ENCODE measurements at regions not wholly inside any gene's neighbourhood (a gene's known extent, or its start where the extent isn't known, plus 50 kb on each side); places are given as distances from the start of the nearest gene placed in this dataset.

DNA sequence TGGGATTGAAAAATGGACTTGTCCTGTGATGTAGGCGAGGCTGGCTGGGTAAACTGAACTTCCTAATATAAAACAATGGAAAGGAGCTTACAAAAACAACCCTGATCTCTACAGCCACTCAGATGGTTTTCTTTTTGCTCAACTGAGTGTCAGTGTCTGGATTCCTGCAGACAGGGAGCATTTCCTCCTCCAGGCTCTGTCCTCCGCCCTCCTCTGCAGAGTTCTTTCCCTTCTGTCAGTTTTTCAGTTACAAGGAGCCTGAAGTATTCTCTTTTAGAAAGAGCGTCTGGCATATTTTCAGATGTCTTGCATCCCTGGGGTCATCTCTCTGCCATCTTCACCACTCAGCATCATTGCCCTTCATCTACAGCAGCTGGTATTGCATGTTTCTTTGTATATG lies 50.0 kb upstream of the PITRM1 start:
- TF ChIP-seq, protein P1, sequence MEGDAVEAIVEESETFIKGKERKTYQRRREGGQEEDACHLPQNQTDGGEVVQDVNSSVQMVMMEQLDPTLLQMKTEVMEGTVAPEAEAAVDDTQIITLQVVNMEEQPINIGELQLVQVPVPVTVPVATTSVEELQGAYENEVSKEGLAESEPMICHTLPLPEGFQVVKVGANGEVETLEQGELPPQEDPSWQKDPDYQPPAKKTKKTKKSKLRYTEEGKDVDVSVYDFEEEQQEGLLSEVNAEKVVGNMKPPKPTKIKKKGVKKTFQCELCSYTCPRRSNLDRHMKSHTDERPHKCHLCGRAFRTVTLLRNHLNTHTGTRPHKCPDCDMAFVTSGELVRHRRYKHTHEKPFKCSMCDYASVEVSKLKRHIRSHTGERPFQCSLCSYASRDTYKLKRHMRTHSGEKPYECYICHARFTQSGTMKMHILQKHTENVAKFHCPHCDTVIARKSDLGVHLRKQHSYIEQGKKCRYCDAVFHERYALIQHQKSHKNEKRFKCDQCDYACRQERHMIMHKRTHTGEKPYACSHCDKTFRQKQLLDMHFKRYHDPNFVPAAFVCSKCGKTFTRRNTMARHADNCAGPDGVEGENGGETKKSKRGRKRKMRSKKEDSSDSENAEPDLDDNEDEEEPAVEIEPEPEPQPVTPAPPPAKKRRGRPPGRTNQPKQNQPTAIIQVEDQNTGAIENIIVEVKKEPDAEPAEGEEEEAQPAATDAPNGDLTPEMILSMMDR (IDR thresholded peaks at IDR 0.05) = no peak
- TF ChIP-seq ZFX (IDR thresholded peaks at IDR 0.05; ENCODE audit: borderline replicate concordance) = no peak
- H3K27ac ChIP-seq = no peak overlapping the region

All from 22Rv1 (cell line).